ENCODE measurements at regions not wholly inside any gene's neighbourhood (a gene's known extent, or its start where the extent isn't known, plus 50 kb on each side); places are given as distances from the start of the nearest gene placed in this dataset.

- Histone ChIP-seq H3K9me2 (ENCODE audit: insufficient read depth, low read length) (no peaks in the 10 kb centered on the region), H3K27ac (ENCODE audit: low read length) (no peak overlapping the region), H3F3A (ENCODE audit: insufficient read depth, low read length, poor library complexity, severe bottlenecking) (no peaks in the 10 kb centered on the region)
Observed at GRCh38 chr12:86530996-86531655, 274.9 kb upstream of the MGAT4C start.

GRCh38 chr12:86526060-86526595 lies 269.9 kb upstream of the MGAT4C start:
- H3K79me2 ChIP-seq (replicated peaks; ENCODE audit: insufficient read depth, low read length), result no peaks in the 10 kb centered on the region
- H3K36me3 ChIP-seq (ENCODE audit: insufficient read depth, low read length), result no peaks in the 10 kb centered on the region
- no peaks in the 10 kb centered on the region for H3K27me3 ChIP-seq (ENCODE audit: insufficient read depth, low read depth, low read length)
- no peaks in the 10 kb centered on the region for H3K9me2 ChIP-seq (ENCODE audit: insufficient read depth, low read length)
- no peak overlapping the region for H3K9ac ChIP-seq (ENCODE audit: low read length)
- H3K27ac ChIP-seq (ENCODE audit: low read length), result no peak overlapping the region
- no peak overlapping the region for H3K4me3 ChIP-seq (ENCODE audit: low read length)
- TF ChIP-seq POLR2AphosphoS5 (IDR thresholded peaks at IDR 0.05) (no peak), SMC3 (conservative IDR thresholded peaks at IDR 0.05; ENCODE audit: poor library complexity) (no peak), MXI1 (conservative IDR thresholded peaks at IDR 0.05; ENCODE audit: poor library complexity, severe bottlenecking) (no peak), TAF1 (IDR thresholded peaks at IDR 0.05; ENCODE audit: low read depth) (no peak), REST (IDR thresholded peaks at IDR 0.05; ENCODE audit: borderline replicate concordance) (no peak)
- no peaks in the 10 kb centered on the region for H4K20me1 ChIP-seq (ENCODE audit: insufficient read depth)
- H3K9me3 ChIP-seq (ENCODE audit: low read length), result no peaks in the 10 kb centered on the region
- no peak overlapping the region for H2AFZ ChIP-seq (ENCODE audit: low read depth, low read length)
- no peaks in the 10 kb centered on the region for H3F3A ChIP-seq (ENCODE audit: insufficient read depth, low read length, poor library complexity, severe bottlenecking)
- H3K4me2 ChIP-seq (ENCODE audit: low read length), result no peak overlapping the region

More at GRCh38 chr12:86530996-86531655, 274.9 kb upstream of the MGAT4C start:
- Histone ChIP-seq H3K4me2 (ENCODE audit: low read length) (no peak overlapping the region), H3K79me2 (replicated peaks; ENCODE audit: insufficient read depth, low read length) (no peaks in the 10 kb centered on the region), H3K27me3 (ENCODE audit: insufficient read depth, low read depth, low read length) (no peaks in the 10 kb centered on the region), H4K20me1 (ENCODE audit: insufficient read depth) (no peaks in the 10 kb centered on the region), H3K36me3 (ENCODE audit: insufficient read depth, low read length) (no peaks in the 10 kb centered on the region), H2AFZ (ENCODE audit: low read depth, low read length) (no peak overlapping the region), H3K9me3 (ENCODE audit: low read length) (no peaks in the 10 kb centered on the region), H3K9ac (ENCODE audit: low read length) (no peak overlapping the region), H3K4me3 (ENCODE audit: low read length) (no peak overlapping the region)
- TF ChIP-seq TAF1 (IDR thresholded peaks at IDR 0.05; ENCODE audit: low read depth) (no peak), CTCF (IDR thresholded peaks at IDR 0.05; ENCODE audit: poor library complexity, severe bottlenecking) (no peak), MXI1 (conservative IDR thresholded peaks at IDR 0.05; ENCODE audit: poor library complexity, severe bottlenecking) (no peak), EZH2 (IDR thresholded peaks at IDR 0.05; ENCODE audit: borderline replicate concordance, insufficient read depth, low read length, poor library complexity, severe bottlenecking) (no peak), REST (IDR thresholded peaks at IDR 0.05; ENCODE audit: borderline replicate concordance) (no peak), SMC3 (conservative IDR thresholded peaks at IDR 0.05; ENCODE audit: poor library complexity) (no peak), EP300 (conservative IDR thresholded peaks at IDR 0.05; ENCODE audit: poor library complexity, severe bottlenecking) (no peak), RAD21 (conservative IDR thresholded peaks at IDR 0.05) (no peak), POLR2AphosphoS5 (IDR thresholded peaks at IDR 0.05) (no peak)

All from neural cell (in vitro differentiated cells).